Mucosa of descending colon (tissue), 3 donors: ENCODE measurements at regions not wholly inside any gene's neighbourhood (a gene's known extent, or its start where the extent isn't known, plus 50 kb on each side); places are given as distances from the start of the nearest gene placed in this dataset.
"Not testable (repeated sequence)": the region's sequence is repeated elsewhere in the genome, so short reads cannot be mapped to it uniquely, and the experiment has no call there.

Experiments
- ATAC-seq: fragments of 200-7000 bp; cut with Tn5 transposase; one replicate; pipeline ENCODE4 v1.9.1; 2020; ENCODE audit warnings: mild to moderate bottlenecking, moderate library complexity
- DNase-seq, 3 donors: peaks; one replicate each; pipeline ENCODE4 v3.0.0-alpha.2; 2020
- H3K36me3 ChIP-seq: fragments of 200-600 bp; one replicate; pipeline ENCODE4 v1.8.0; 2021; ENCODE audit warnings: low read depth, mild to moderate bottlenecking
- H3K4me1 ChIP-seq: fragments of 200-600 bp; one replicate; pipeline ENCODE4 v1.8.0; 2021; ENCODE audit warnings: low read depth, mild to moderate bottlenecking
- H3K4me3 ChIP-seq: fragments of 200-600 bp; one replicate; pipeline ENCODE4 v1.8.0; 2021; ENCODE audit warnings: mild to moderate bottlenecking
- H3K9me3 ChIP-seq: fragments of 200-600 bp; one replicate; pipeline ENCODE4 v1.8.0; 2021; ENCODE audit warnings: mild to moderate bottlenecking
- intact Hi-C, 2 donors: fragments of 100-400 bp; cut with DNase I in 1 of 2; cut with micrococcal nuclease in 1 of 2; formaldehyde crosslinking; loops; one replicate each; pipeline versions ENCODE4 v1.11.0 to v1.11.1; 2022; cut with DNase I, micrococcal nuclease
- donor health status: DM: no; HTN: no; CAD: no; lungs with moderate emphysema.
- donor health status: DM: no; HTN: no; CAD: no.
- donor health status: DM: no; HTN: yes; CAD: no.

DNA sequence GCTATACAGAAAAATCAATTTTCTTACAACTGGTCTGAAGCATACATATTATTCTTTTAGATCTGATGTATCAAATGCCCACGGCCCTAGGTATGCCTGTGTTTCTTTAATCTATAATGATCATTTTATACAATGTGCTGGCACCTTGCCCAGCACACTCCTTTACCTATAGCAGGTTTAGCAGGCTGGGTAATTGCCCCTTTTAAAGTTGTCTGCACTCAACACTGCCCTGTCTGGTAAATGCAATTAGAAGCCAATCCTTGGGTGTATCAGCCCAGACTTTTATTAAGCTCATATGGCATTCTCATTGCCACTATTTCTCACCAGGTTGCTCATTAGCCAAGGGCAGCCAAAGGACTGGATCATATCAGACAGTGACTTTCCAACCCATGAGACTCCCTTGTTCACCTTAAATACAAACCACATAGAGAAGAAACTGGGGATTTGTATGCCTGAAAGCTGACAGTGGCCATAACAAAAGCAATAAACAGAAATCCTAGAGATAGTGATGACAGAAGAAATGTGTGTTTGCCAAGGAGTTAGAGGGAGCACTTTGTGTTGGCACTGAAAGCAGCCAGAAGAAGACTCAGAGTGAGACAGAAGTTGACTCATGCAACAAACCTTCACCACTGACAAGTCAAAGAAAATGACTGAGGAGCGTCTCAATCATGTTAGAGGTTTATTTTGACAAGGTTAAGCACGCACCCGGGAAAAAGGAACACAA, 334.2 kb downstream of the SPATA31A7 start:
- H3K4me3 ChIP-seq, intact Hi-C loops, H3K9me3 ChIP-seq, DNase-seq, H3K36me3 ChIP-seq, H3K4me1 ChIP-seq: not testable (repeated sequence)
- ATAC-seq: peak; percentile 92

- H3K4me1 ChIP-seq, DNase-seq, ATAC-seq, intact Hi-C loops, H3K4me3 ChIP-seq, H3K9me3 ChIP-seq, H3K36me3 ChIP-seq: not testable (repeated sequence)
Measured at GRCh38 chr9:61525629-61526028, 335.8 kb downstream of the SPATA31A7 start.

DNA sequence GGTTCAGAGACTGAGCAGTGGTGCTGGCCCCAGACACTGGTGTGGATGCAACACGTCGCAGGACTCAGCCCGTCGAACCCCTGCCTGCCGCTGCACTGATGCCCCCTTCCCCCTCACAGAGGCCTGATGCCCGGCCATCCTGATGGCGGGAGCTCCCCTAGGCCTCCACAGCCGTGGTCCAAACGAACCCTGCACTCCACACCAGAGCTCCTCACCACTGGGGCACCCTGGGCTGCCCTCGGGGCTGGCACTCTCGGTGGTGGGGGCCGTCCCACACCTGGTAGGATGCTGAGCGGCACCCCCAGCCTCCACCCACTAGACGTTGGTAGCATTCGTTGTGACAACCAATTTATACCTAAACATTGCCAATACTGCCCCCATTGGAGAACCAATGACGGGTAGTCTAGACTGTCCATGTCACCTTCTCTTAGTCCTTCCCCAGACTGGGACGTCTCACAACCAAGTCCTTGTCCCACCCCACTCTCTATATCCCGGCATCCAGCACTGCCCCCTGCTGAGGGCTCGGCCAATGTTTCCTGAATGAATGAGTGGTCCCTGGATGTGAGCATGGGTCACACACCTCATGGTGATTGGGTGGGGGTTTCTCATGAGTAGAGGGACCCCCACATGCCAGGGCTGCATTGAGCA, 360.4 kb downstream of the SPATA31A7 start:
- DNase-seq, ATAC-seq, H3K4me1 ChIP-seq, H3K4me3 ChIP-seq, H3K36me3 ChIP-seq, H3K9me3 ChIP-seq, intact Hi-C loops: not testable (repeated sequence)

DNA sequence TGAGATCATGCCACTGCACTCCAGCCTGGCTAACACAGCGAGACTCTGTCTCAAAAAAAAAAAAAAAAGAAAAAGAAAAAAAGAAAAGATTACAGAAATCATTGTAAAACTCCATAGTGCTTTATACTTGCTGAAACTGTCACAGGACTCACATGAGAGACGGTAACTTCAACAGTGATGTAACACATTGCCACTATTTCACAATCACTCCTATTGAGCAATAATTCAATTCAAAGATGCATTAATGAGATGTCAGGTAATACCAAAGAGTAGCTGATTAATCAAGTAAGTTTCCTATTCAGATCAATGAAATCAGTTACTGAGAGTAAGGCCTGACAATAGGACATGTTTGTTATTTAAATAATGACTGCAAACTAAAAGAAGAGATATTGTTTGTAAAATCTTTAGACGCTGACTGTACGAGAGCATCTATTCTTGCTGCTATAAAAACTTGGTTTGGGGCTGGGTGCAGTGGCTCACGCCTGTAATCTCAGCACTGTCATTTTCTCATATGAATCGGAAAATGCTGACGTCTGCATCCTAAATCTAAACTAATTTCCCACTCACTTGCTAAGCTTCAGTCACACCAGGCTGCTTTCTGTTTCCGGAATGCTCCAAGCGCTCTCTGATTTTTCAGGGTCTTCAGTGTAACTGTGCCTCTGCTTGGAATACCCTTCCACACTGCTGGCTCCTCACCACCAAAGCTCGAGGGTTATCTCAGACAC, 381.7 kb downstream of the SPATA31A7 start:
- H3K4me1 ChIP-seq, intact Hi-C loops, ATAC-seq, H3K36me3 ChIP-seq, DNase-seq, H3K9me3 ChIP-seq, H3K4me3 ChIP-seq: not testable (repeated sequence)

GRCh38 chr9:61572364-61572763, 382.5 kb downstream of the SPATA31A7 start:
- intact Hi-C loops, ATAC-seq: not testable (repeated sequence)

DNA sequence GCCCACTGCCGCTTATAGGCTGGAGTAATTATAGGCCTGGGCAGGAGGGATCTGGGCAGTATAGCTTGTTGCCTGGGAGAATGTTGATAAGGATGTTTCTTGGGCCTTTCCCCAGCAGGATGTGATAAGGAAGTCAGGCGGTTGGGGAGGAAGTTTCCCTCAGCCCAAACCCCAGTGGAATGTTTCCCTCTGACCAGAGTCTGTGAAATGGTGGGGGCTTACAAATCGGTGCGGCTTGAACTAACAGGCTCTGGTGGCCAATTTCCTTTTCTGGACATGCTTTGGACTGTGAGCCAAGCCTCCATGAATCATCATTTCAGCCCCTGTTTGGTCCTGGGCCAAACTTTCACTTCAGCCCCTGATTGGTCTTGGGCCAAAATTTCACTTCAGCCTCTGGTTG, 383.6 kb downstream of the SPATA31A7 start:
- H3K4me1 ChIP-seq, DNase-seq, H3K4me3 ChIP-seq, ATAC-seq, H3K9me3 ChIP-seq, intact Hi-C loops, H3K36me3 ChIP-seq: not testable (repeated sequence)

More at GRCh38 chr9:61572364-61572763, 382.5 kb downstream of the SPATA31A7 start:
- not testable (repeated sequence) for H3K4me1 ChIP-seq, H3K9me3 ChIP-seq, H3K36me3 ChIP-seq, DNase-seq, H3K4me3 ChIP-seq
